Skeletal muscle tissue (tissue), 3 donors: ENCODE measurements at regions not wholly inside any gene's neighbourhood (a gene's known extent, or its start where the extent isn't known, plus 50 kb on each side); places are given as distances from the start of the nearest gene placed in this dataset.

Experiments
- H3K27ac ChIP-seq: one replicate; pipeline ENCODE4 v1.7.0; 2013; ENCODE audit warnings: mild to moderate bottlenecking, low read depth, low read length, inconsistent platforms
- H3K27me3 ChIP-seq, 3 donors: one replicate each; pipeline ENCODE4 v1.7.0; 2013; ENCODE audit warnings: low read length in 3 of 3; ENCODE audit not compliant: control insufficient read depth in 3 of 3, insufficient read depth in 3 of 3
- H3K36me3 ChIP-seq, 3 donors: one replicate each; pipeline ENCODE4 v1.7.0; 2013; ENCODE audit warnings: low read length in 3 of 3; ENCODE audit not compliant: control insufficient read depth in 3 of 3, insufficient read depth in 3 of 3
- H3K4me1 ChIP-seq, 3 donors: one replicate each; pipeline ENCODE4 v1.7.0; 2013; ENCODE audit warnings: low read length in 3 of 3, mild to moderate bottlenecking in 3 of 3; ENCODE audit not compliant: control insufficient read depth in 3 of 3, insufficient read depth in 3 of 3
- H3K4me3 ChIP-seq, 3 donors: one replicate each; pipeline ENCODE4 v1.7.0; 2013; ENCODE audit warnings: low read length in 3 of 3
- H3K9ac ChIP-seq, 3 donors: one replicate each; pipeline ENCODE4 v1.7.0; 2013; ENCODE audit warnings: low read length in 3 of 3, mild to moderate bottlenecking in 3 of 3, moderate library complexity in 2 of 3, low read depth in 1 of 3
- H3K9me3 ChIP-seq, 3 donors: one replicate each; pipeline ENCODE4 v1.7.0; 2013; ENCODE audit warnings: low read length in 3 of 3; ENCODE audit not compliant: control insufficient read depth in 3 of 3
- donor health status: Osteomylitis.

DNA sequence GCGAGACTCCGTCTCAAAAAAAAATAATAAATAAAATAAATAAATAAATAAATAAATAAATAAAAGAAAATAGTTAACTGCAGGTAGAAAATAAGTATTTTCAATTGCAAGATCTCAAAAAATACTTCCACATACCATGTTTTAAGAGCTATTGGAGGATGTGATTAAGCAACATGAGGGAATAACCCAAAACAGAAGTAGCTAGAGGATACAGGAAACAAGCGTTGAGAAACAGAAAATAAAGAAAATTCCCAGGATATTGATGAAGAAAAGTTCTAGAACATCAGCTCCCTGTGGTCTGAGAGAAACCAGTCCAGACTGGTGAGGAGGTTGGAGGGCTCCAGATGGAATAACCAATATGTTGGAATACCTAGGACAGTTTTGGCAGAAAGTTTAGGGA, 57.3 kb upstream of the RND3 start:
- Histone ChIP-seq H3K9ac (no peak overlapping the region), H3K27ac (no peak overlapping the region), H3K4me1 (no peaks in the 10 kb centered on the region), H3K9me3 (no peaks in the 10 kb centered on the region), H3K36me3 (no peaks in the 10 kb centered on the region), H3K27me3 (no peaks in the 10 kb centered on the region), H3K4me3 (no peak overlapping the region)

DNA sequence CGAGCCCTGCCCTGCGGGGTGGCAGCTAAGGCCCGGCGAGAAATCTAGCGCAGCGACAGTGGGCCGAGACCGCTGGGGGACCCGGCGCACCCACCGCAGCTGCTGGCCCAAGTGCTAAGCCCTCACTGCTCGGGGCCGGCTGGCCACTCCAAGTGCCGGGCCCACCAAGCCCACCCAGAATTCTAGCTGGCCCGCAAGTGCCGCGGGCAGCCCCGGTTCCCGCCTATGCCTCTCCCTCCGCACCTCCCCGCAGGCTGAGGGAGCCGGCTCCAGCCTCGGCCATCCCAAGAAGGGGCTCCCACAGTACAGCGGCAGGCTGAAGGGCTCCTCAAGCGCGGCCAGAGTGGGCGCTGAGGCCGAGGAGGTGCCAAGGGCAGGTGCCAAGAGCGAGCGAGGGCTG, 55.2 kb upstream of the RND3 start:
- Histone ChIP-seq H3K27ac (no peak overlapping the region), H3K4me1 (no peaks in the 10 kb centered on the region), H3K4me3 (no peak overlapping the region), H3K9ac (no peak overlapping the region), H3K9me3 (no peaks in the 10 kb centered on the region), H3K36me3 (no peaks in the 10 kb centered on the region), H3K27me3 (no peaks in the 10 kb centered on the region)

DNA sequence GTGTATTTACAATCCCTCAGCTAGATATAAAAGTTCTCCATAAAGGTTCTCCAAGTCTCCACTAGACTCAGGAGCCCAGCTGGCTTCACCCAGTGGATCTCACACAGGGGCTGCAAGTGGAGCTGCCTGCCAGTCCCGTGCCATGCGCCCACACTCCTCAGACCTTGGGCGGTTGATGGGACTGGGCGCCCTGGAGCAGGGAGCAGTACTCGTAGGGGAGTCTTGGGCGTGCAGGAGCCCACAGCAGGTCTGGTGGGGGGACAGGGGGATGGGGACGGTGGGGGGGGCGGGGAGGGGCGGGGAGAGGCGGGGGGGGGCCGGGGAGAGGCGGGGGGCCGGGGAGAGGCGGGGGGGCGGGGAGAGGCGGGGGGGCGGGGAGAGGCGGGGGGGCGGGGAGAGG, 54.7 kb upstream of the RND3 start:
- no peaks in the 10 kb centered on the region for H3K27me3 ChIP-seq
- no peak overlapping the region for H3K27ac ChIP-seq
- H3K4me1 ChIP-seq, result no peaks in the 10 kb centered on the region
- no peak overlapping the region for H3K9ac ChIP-seq
- H3K9me3 ChIP-seq, result no peaks in the 10 kb centered on the region
- H3K4me3 ChIP-seq, result no peak overlapping the region
- H3K36me3 ChIP-seq, result no peaks in the 10 kb centered on the region

DNA sequence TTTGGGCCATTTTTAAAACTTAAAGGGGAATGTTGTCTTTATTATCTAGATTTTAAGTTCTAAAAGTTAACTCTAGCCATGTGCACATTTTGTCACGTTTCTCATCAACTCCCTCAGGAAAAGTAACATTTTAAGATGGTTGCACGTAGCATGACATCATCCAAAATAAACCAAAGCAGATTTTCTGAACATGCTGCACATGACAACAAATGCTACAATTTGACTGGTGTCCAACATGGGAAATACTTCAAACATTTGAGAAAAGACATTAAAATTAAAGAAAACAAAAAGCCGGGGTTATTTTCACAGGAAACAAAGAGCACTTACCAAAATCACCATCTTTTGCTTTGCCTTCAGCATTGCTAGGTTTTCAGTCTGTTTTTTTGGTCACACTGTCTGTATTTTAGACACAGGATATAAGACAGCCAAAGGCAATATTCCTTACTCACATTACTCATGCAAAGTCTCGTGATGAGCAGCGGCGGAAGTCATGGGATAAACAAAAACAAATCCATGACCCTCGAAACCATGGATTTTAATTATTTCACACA, 51.3 kb upstream of the RND3 start:
- no peak overlapping the region for H3K27ac ChIP-seq
- no peaks in the 10 kb centered on the region for H3K27me3 ChIP-seq

More for the DNA sequence above, 51.3 kb upstream of the RND3 start:
- no peaks in the 10 kb centered on the region for H3K36me3 ChIP-seq
- H3K4me3 ChIP-seq, result no peak overlapping the region
- H3K4me1 ChIP-seq, result no peaks in the 10 kb centered on the region
- no peak overlapping the region for H3K9ac ChIP-seq
- no peaks in the 10 kb centered on the region for H3K9me3 ChIP-seq
